Glutamatergic neuron (in vitro differentiated cells): ENCODE measurements at regions not wholly inside any gene's neighbourhood (a gene's known extent, or its start where the extent isn't known, plus 50 kb on each side); places are given as distances from the start of the nearest gene placed in this dataset.
A peak's percentile ranks its signal among the peaks of the same experiment; 100 is the strongest.

ENCODE experiments used
- DNase-seq: peaks from one replicate; pipeline ENCODE4 v3.0.0; 2022
- H3K27ac Mint-ChIP-seq: one replicate; pipeline ENCODE4 v1.8.0; 2020; ENCODE audit warnings: mild to moderate bottlenecking, mixed read lengths, inconsistent platforms; ENCODE audit not compliant: unreplicated experiment
- H3K27me3 Mint-ChIP-seq: one replicate; pipeline ENCODE4 v1.8.0; 2020; ENCODE audit warnings: mild to moderate bottlenecking, moderate library complexity, mixed read lengths, inconsistent platforms; ENCODE audit not compliant: unreplicated experiment
- H3K36me3 Mint-ChIP-seq: one replicate; pipeline ENCODE4 v1.8.0; 2020; ENCODE audit warnings: mild to moderate bottlenecking, mixed read lengths, inconsistent platforms; ENCODE audit not compliant: unreplicated experiment
- H3K4me1 Mint-ChIP-seq: one replicate; pipeline ENCODE4 v1.8.0; 2020; ENCODE audit warnings: mild to moderate bottlenecking, low read depth, mixed read lengths, inconsistent platforms; ENCODE audit not compliant: unreplicated experiment
- H3K4me3 Mint-ChIP-seq: one replicate; pipeline ENCODE4 v1.8.0; 2020; ENCODE audit warnings: mild to moderate bottlenecking, mixed read lengths, inconsistent platforms; ENCODE audit not compliant: unreplicated experiment
- H3K9me3 Mint-ChIP-seq: one replicate; pipeline ENCODE4 v1.8.0; 2020; ENCODE audit warnings: mild to moderate bottlenecking, moderate library complexity, mixed read lengths, inconsistent platforms; ENCODE audit not compliant: unreplicated experiment
- CTCF ChIP-seq: fragments of 200-600 bp; sonication (generic); IDR thresholded peaks from one replicate; pipeline ENCODE4 v1.5.0; 2021; ENCODE audit not compliant: partially characterized antibody, unreplicated experiment

- Mint-ChIP-seq H3K9me3 (peaks cover 1% of the 10 kb centered on the region), H3K36me3 (peaks cover 6% of the 10 kb centered on the region), H3K27ac (no peak overlapping the region), H3K4me1 (no peaks in the 10 kb centered on the region), H3K4me3 (no peak overlapping the region), H3K27me3 (no peaks in the 10 kb centered on the region)
- TF ChIP-seq CTCF, result no peak
- no peak for DNase-seq
These were observed 82.2 kb upstream of the TES start for GRCh38 chr7:116128139-116128538.

DNA sequence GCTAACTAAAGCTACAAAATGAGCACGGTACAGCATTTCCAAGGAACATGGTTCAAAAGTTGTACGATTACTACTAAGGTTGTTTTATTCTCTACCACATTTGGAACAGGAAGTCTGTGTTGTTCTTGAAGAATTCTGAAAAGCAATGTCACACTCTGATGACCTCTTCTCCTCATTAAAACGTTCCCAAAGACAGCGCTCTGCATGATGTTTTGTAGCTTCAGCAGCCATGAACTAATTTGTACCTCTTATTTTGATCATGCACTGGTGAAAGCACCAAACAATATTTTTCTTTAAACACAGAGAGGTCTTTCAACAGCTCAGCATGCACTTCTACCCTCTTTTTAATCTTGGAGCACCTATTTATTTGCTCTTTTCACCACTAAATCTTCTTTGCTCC, 75.0 kb upstream of the TES start:
- DNase-seq, result no peak
- H3K27ac Mint-ChIP-seq, result no peak overlapping the region

DNA sequence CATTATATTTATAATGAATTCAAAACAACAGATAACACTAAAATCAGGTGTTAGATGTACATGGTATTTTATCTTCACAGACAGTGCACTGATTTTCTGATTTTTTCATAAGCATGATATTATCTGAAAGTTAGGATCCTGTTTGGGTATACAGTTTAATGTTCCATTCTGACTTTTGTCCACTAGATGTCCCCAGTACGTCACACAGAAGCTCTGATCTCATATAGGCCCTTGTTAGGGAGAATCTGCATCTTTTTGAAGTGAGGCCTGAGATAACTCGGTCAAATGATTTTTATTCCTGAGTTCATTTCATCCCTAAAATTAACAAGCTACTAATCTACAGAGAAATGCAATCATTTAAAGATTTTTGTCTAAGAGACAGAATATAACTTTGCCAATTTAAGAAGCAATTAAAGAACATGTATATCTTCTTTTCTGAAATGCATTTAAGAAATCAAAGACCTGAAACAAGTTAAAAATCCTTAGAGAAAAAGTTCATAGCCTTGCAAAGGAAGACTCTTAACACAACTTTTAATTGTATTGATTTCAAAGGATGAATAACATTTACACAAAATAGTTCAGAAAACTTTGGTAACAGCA, 72.0 kb upstream of the TES start:
- no peak overlapping the region for H3K27ac Mint-ChIP-seq
- H3K4me3 Mint-ChIP-seq, result no peak overlapping the region
- no peaks in the 10 kb centered on the region for H3K4me1 Mint-ChIP-seq
- no peaks in the 10 kb centered on the region for H3K9me3 Mint-ChIP-seq
- TF ChIP-seq CTCF, result peak; percentile 68
- no peaks in the 10 kb centered on the region for H3K27me3 Mint-ChIP-seq
- DNase-seq, result no peak
- H3K36me3 Mint-ChIP-seq, result no peaks in the 10 kb centered on the region

More for the DNA sequence above, 75.0 kb upstream of the TES start:
- no peaks in the 10 kb centered on the region for H3K9me3 Mint-ChIP-seq
- no peaks in the 10 kb centered on the region for H3K4me1 Mint-ChIP-seq
- no peak overlapping the region for H3K4me3 Mint-ChIP-seq
- no peaks in the 10 kb centered on the region for H3K36me3 Mint-ChIP-seq
- no peaks in the 10 kb centered on the region for H3K27me3 Mint-ChIP-seq
- no peak for TF ChIP-seq CTCF

GRCh38 chr7:116139007-116139406, 71.3 kb upstream of the TES start:
- Mint-ChIP-seq H3K36me3 (no peaks in the 10 kb centered on the region), H3K4me3 (no peak overlapping the region), H3K27me3 (no peaks in the 10 kb centered on the region), H3K9me3 (no peaks in the 10 kb centered on the region), H3K27ac (no peak overlapping the region), H3K4me1 (no peaks in the 10 kb centered on the region)
- TF ChIP-seq CTCF, result no peak
- DNase-seq, result no peak

DNA sequence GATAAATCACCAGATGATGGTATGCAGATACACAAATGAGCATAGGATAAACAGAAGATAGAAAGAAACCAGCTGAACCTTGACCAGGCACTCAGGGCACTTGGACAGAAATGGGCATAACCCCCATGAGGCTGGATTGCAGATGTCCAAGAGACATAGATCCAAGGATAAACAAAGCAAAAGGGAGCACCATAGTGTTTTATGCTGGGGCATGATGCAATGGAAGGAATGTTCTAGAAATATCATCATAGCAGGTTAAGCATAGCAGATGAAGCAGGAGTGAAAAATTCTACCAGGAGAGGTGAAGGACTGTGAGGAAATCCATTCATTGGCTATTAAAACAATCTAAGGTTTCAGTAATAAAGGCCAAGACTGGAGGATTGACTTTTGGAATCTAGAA, 70.5 kb upstream of the TES start:
- H3K27me3 Mint-ChIP-seq, result no peaks in the 10 kb centered on the region
- H3K4me3 Mint-ChIP-seq, result no peak overlapping the region
- no peaks in the 10 kb centered on the region for H3K9me3 Mint-ChIP-seq
- DNase-seq, result no peak
- no peaks in the 10 kb centered on the region for H3K4me1 Mint-ChIP-seq
- TF ChIP-seq CTCF, result no peak
- H3K27ac Mint-ChIP-seq, result no peak overlapping the region
- no peaks in the 10 kb centered on the region for H3K36me3 Mint-ChIP-seq
